ENCODE measurements at regions not wholly inside any gene's neighbourhood (a gene's known extent, or its start where the extent isn't known, plus 50 kb on each side); places are given as distances from the start of the nearest gene placed in this dataset.

DNA sequence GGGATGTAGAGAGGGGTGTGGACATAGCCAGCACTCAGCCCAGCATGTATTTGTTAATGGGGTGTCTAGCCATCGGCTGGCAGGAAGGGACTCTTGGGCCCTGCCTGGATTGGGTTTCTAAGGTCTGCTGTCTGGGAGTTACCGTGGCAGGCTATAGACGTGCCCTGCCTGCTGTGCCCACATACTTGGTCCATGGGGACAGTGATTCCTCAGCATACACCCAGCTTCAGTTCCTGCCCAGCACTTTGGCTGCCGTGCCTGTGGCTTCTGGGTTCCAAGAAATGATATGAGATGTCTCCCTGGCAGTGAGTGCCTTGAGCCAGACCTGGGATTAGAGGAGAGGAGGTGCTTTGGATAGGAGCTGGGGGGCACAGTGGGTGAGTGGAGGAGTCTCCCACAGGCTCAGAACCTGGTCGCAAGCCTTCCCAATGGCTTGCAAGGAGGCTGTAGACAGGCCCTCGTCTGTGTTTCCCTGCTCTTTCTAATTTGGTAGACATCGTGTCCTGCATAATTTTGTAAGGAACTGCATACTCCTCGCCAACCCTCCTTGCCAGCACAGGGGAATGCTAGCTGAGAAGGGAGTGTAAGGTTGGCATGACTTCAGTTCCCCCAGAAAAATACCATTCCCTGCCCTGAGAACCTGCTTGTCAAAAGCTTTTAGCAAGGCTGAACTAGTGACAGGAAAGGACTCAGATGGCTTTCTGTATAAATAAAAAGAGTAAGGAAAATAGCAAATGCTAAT is 287.9 kb downstream of the ZSWIM6 start:
- no peak for TF ChIP-seq GATA3 (IDR thresholded peaks at IDR 0.05; ENCODE audit: low read depth, low read length)
- no peak for TF ChIP-seq GATA2 (IDR thresholded peaks at IDR 0.05; ENCODE audit: low read depth, low read length)
